Endothelial cell of umbilical vein (primary cell): ENCODE measurements at regions not wholly inside any gene's neighbourhood (a gene's known extent, or its start where the extent isn't known, plus 50 kb on each side); places are given as distances from the start of the nearest gene placed in this dataset.

Experiments
- EZH2 ChIP-seq: IDR thresholded peaks from 2 replicates; pipeline ENCODE4 v1.6.1; 2012; ENCODE audit warnings: borderline replicate concordance, low read depth, mild to moderate bottlenecking, moderate library complexity, low read length, inconsistent platforms; ENCODE audit not compliant: severe bottlenecking
- FOS ChIP-seq: IDR thresholded peaks from 2 replicates; pipeline ENCODE4 v1.6.1; 2011; ENCODE audit warnings: mild to moderate bottlenecking, low read length, moderate library complexity, borderline replicate concordance; ENCODE audit not compliant: insufficient read depth
- GATA2 ChIP-seq: IDR thresholded peaks from 2 replicates; pipeline ENCODE4 v1.7.0; 2011; ENCODE audit warnings: low read depth, mild to moderate bottlenecking, moderate library complexity, mixed read lengths, low read length; ENCODE audit not compliant: insufficient read length, insufficient read depth
- MAX ChIP-seq: IDR thresholded peaks from 2 replicates; pipeline ENCODE4 v1.6.1; 2011; ENCODE audit not compliant: insufficient read depth, insufficient read length
- MYC ChIP-seq: IDR thresholded peaks from one replicate; pipeline ENCODE4 v1.6.1; 2011; ENCODE audit warnings: mild to moderate bottlenecking, low read depth, low read length
- POLR2A ChIP-seq: IDR thresholded peaks from 2 replicates; pipeline ENCODE4 v1.6.1; 2012; ENCODE audit warnings: low read depth, mild to moderate bottlenecking, control low read depth, low read length
- POLR2AphosphoS5 ChIP-seq: IDR thresholded peaks from 2 replicates; pipeline ENCODE4 v1.6.1; 2012; ENCODE audit warnings: low read depth, mild to moderate bottlenecking, control low read depth, low read length, moderate library complexity; ENCODE audit not compliant: insufficient read depth
- TF ChIP-seq, protein P1 (sequence below), 2 donors: IDR thresholded peaks; 1 replicate in 1 of 2; 2 replicates in 1 of 2; pipeline ENCODE4 v1.5.1; 2011; ENCODE audit warnings: low read length in 2 of 2, mild to moderate bottlenecking in 2 of 2, moderate library complexity in 2 of 2, control low read depth in 1 of 2, inconsistent platforms in 1 of 2, low read depth in 1 of 2; ENCODE audit not compliant: insufficient read depth in 1 of 2; ENCODE audit errors: extremely low read depth in 1 of 2

DNA sequence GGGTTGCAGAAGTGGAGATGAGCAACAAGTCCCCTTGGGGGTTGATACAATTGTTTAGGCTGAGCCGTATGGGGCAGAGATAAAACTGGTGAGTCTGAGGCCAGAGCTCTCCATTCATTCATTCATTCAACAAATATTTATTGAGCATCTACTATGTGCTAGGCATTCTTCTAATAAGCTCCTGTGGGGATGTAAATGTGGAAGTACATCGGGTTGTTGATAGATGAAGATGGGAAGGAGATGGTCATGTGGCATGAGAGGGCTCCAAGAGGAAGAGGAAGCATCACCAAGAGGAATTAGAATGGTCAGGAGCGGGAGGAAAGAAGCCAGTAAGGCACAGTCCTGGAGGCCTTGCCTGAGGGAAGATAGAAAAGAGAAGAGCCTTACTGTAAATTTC is 98.7 kb upstream of the MLN start:
- TF ChIP-seq, protein P1, sequence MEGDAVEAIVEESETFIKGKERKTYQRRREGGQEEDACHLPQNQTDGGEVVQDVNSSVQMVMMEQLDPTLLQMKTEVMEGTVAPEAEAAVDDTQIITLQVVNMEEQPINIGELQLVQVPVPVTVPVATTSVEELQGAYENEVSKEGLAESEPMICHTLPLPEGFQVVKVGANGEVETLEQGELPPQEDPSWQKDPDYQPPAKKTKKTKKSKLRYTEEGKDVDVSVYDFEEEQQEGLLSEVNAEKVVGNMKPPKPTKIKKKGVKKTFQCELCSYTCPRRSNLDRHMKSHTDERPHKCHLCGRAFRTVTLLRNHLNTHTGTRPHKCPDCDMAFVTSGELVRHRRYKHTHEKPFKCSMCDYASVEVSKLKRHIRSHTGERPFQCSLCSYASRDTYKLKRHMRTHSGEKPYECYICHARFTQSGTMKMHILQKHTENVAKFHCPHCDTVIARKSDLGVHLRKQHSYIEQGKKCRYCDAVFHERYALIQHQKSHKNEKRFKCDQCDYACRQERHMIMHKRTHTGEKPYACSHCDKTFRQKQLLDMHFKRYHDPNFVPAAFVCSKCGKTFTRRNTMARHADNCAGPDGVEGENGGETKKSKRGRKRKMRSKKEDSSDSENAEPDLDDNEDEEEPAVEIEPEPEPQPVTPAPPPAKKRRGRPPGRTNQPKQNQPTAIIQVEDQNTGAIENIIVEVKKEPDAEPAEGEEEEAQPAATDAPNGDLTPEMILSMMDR (IDR thresholded peaks at IDR 0.05; ENCODE audit: extremely low read depth in 1 of 2, insufficient read depth in 1 of 2, low read depth in 1 of 2, low read length in 2 of 2): no peak
- TF ChIP-seq POLR2AphosphoS5 (no peak), EZH2 (no peak), POLR2A (no peak), MAX (no peak), FOS (no peak), MYC (no peak), GATA2 (no peak)
